CD4-positive, alpha-beta T cell treated with Interleukin-12 subunit alpha and Interleukin-12 subunit beta, for 1 hour (primary cell): ENCODE measurements at regions not wholly inside any gene's neighbourhood (a gene's known extent, or its start where the extent isn't known, plus 50 kb on each side); places are given as distances from the start of the nearest gene placed in this dataset.
"Not testable (repeated sequence)": the region's sequence is repeated elsewhere in the genome, so short reads cannot be mapped to it uniquely, and the experiment has no call there.

Experiments
- DNase-seq: peaks from one replicate; pipeline ENCODE4 v3.0.0-alpha.2; 2020

GRCh38 chr16:86338403-86339115 lies 171.8 kb upstream of the FOXF1 start:
- DNase-seq = no peak

- DNase-seq = no peak
Measured at GRCh38 chr16:86342161-86342834, 168.0 kb upstream of the FOXF1 start.

GRCh38 chr16:86343027-86343795 lies 167.1 kb upstream of the FOXF1 start:
- DNase-seq = no peak

- DNase-seq = no peak
Measured at GRCh38 chr16:86343796-86344585, 166.3 kb upstream of the FOXF1 start.

- DNase-seq = no peak
Measured at GRCh38 chr16:86344586-86344871, 165.8 kb upstream of the FOXF1 start.

- DNase-seq = no peak
Measured at GRCh38 chr16:86344881-86345280, 165.4 kb upstream of the FOXF1 start.

- DNase-seq = no peak
Measured at GRCh38 chr16:86345516-86345915, 164.8 kb upstream of the FOXF1 start.

GRCh38 chr16:86346034-86346433 lies 164.3 kb upstream of the FOXF1 start:
- DNase-seq = no peak

GRCh38 chr16:86347090-86347489 lies 163.2 kb upstream of the FOXF1 start:
- no peak for DNase-seq

GRCh38 chr16:86347916-86348555 lies 162.3 kb upstream of the FOXF1 start:
- DNase-seq = no peak

GRCh38 chr16:86349338-86349900 lies 160.9 kb upstream of the FOXF1 start:
- DNase-seq = no peak

- DNase-seq = no peak
Measured at GRCh38 chr16:86350289-86350688, 160.0 kb upstream of the FOXF1 start.

- no peak for DNase-seq
Measured at GRCh38 chr16:86351041-86351784, 159.1 kb upstream of the FOXF1 start.

- DNase-seq = not testable (repeated sequence)
Measured at GRCh38 chr16:86351785-86352139, 158.6 kb upstream of the FOXF1 start.

GRCh38 chr16:86353148-86353547 lies 157.2 kb upstream of the FOXF1 start:
- DNase-seq = no peak

GRCh38 chr16:86353948-86354347 lies 156.4 kb upstream of the FOXF1 start:
- no peak for DNase-seq

- DNase-seq = no peak
Measured at GRCh38 chr16:86354641-86355513, 155.4 kb upstream of the FOXF1 start.

- DNase-seq = no peak
Measured at GRCh38 chr16:86355531-86355930, 154.8 kb upstream of the FOXF1 start.

GRCh38 chr16:86355951-86356350 lies 154.4 kb upstream of the FOXF1 start:
- no peak for DNase-seq

GRCh38 chr16:86356804-86357203 lies 153.5 kb upstream of the FOXF1 start:
- DNase-seq = no peak

GRCh38 chr16:86357303-86357702 lies 153.0 kb upstream of the FOXF1 start:
- DNase-seq = no peak
